Ishikawa (cell line): ENCODE measurements at regions not wholly inside any gene's neighbourhood (a gene's known extent, or its start where the extent isn't known, plus 50 kb on each side); places are given as distances from the start of the nearest gene placed in this dataset.

ENCODE experiments used
- CEBPB ChIP-seq: IDR thresholded peaks from 2 replicates; pipeline ENCODE4 v1.6.1; 2012
- CREB1 ChIP-seq: IDR thresholded peaks from 2 replicates; pipeline ENCODE4 v1.6.1; 2012; ENCODE audit warnings: low read depth
- EP300 ChIP-seq: IDR thresholded peaks from 2 replicates; pipeline ENCODE4 v1.6.1; 2012; ENCODE audit warnings: borderline replicate concordance
- MAX ChIP-seq: IDR thresholded peaks from 2 replicates; pipeline ENCODE4 v1.6.1; 2012
- RAD21 ChIP-seq: IDR thresholded peaks from 2 replicates; pipeline ENCODE4 v1.6.1; 2012; ENCODE audit warnings: low read depth
- TAF1 ChIP-seq: IDR thresholded peaks from 2 replicates; pipeline ENCODE4 v1.6.1; 2012; ENCODE audit warnings: low read depth, mild to moderate bottlenecking
- TEAD4 ChIP-seq: IDR thresholded peaks from 2 replicates; pipeline ENCODE4 v1.6.1; 2012
- USF1 ChIP-seq: IDR thresholded peaks from 2 replicates; pipeline ENCODE4 v1.6.1; 2012
- TF ChIP-seq, protein P1 (sequence below): IDR thresholded peaks from 2 replicates; pipeline ENCODE4 v1.6.1; 2012; ENCODE audit warnings: low read depth, mild to moderate bottlenecking

- TF ChIP-seq, protein P1, sequence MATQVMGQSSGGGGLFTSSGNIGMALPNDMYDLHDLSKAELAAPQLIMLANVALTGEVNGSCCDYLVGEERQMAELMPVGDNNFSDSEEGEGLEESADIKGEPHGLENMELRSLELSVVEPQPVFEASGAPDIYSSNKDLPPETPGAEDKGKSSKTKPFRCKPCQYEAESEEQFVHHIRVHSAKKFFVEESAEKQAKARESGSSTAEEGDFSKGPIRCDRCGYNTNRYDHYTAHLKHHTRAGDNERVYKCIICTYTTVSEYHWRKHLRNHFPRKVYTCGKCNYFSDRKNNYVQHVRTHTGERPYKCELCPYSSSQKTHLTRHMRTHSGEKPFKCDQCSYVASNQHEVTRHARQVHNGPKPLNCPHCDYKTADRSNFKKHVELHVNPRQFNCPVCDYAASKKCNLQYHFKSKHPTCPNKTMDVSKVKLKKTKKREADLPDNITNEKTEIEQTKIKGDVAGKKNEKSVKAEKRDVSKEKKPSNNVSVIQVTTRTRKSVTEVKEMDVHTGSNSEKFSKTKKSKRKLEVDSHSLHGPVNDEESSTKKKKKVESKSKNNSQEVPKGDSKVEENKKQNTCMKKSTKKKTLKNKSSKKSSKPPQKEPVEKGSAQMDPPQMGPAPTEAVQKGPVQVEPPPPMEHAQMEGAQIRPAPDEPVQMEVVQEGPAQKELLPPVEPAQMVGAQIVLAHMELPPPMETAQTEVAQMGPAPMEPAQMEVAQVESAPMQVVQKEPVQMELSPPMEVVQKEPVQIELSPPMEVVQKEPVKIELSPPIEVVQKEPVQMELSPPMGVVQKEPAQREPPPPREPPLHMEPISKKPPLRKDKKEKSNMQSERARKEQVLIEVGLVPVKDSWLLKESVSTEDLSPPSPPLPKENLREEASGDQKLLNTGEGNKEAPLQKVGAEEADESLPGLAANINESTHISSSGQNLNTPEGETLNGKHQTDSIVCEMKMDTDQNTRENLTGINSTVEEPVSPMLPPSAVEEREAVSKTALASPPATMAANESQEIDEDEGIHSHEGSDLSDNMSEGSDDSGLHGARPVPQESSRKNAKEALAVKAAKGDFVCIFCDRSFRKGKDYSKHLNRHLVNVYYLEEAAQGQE = no peak
- TF ChIP-seq RAD21 = no peak
- TF ChIP-seq TAF1 = no peak
- TF ChIP-seq CEBPB = no peak
- no peak for TF ChIP-seq MAX
- no peak for TF ChIP-seq USF1
- no peak for TF ChIP-seq EP300
- no peak for TF ChIP-seq TEAD4
- TF ChIP-seq CREB1 = no peak
Measured at GRCh38 chr5:2333291-2333690, 418.2 kb downstream of the IRX2 start.
